ENCODE measurements at regions not wholly inside any gene's neighbourhood (a gene's known extent, or its start where the extent isn't known, plus 50 kb on each side); places are given as distances from the start of the nearest gene placed in this dataset.

DNA sequence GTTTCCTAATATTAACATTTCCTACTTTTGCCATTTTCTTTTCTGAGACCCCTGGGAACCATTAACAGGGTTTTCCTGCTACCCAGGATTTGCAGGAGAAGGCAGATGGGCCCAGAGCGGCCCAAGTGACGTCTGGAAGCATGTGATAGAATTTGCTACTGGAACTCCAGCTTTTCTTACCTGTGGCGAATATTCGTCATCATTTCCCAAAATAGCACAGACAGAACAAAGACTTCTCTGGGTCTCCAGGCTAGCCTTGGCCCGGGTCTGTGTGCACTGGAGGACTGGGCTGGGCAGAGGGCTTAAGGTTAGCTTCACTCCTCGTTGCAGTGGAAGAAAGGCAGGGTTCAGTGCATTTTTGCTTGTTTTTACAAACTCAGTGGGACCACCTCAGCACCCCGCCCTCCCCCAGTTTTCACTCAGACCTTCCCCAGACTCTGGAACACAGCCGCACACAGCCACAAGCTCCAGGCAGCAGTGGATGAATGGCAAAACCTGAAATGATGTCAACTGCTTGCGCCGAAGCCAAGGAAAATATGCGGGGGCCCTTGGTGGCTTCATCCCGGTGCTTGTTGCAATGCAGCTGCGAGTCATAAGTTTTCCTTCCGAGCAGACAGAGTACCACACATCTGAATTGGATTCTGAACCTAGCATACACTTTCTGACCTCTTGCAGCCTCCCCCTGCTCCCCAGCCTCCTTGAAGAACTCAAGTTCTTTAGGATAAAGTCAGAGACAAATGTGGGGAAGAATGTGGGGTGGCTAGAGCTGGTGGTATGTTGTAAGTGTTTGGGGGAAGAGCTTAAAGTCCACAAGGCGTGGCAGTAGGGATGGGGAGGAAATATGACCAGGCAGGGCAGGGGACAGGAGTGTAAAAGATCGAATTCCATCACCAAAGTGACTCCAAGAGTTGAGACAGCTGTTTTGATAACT is 586.0 kb downstream of the CCDC171 start:
- no peak overlapping the region for H3K27ac ChIP-seq (ENCODE audit: low read length)
- no peaks in the 10 kb centered on the region for H4K20me1 ChIP-seq (ENCODE audit: insufficient read depth, low read length)
- H3K9ac ChIP-seq (ENCODE audit: low read length) = no peak overlapping the region
- TF ChIP-seq EZH2 (optimal IDR thresholded peaks at IDR 0.05; ENCODE audit: low read depth, low read length) = no peak
- TF ChIP-seq, protein P1, sequence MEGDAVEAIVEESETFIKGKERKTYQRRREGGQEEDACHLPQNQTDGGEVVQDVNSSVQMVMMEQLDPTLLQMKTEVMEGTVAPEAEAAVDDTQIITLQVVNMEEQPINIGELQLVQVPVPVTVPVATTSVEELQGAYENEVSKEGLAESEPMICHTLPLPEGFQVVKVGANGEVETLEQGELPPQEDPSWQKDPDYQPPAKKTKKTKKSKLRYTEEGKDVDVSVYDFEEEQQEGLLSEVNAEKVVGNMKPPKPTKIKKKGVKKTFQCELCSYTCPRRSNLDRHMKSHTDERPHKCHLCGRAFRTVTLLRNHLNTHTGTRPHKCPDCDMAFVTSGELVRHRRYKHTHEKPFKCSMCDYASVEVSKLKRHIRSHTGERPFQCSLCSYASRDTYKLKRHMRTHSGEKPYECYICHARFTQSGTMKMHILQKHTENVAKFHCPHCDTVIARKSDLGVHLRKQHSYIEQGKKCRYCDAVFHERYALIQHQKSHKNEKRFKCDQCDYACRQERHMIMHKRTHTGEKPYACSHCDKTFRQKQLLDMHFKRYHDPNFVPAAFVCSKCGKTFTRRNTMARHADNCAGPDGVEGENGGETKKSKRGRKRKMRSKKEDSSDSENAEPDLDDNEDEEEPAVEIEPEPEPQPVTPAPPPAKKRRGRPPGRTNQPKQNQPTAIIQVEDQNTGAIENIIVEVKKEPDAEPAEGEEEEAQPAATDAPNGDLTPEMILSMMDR (IDR thresholded peaks at IDR 0.05; ENCODE audit: low read length) = no peak
- TF ChIP-seq EZH2phosphoT487 (IDR thresholded peaks at IDR 0.05; ENCODE audit: low read length) = no peak
- no peaks in the 10 kb centered on the region for H3K9me3 ChIP-seq (replicated peaks; ENCODE audit: insufficient read depth, low read length)
- no peaks in the 10 kb centered on the region for H3K79me2 ChIP-seq (ENCODE audit: low read length)
- H3F3A ChIP-seq (ENCODE audit: insufficient read depth, low read length) = no peaks in the 10 kb centered on the region
- H3K27me3 ChIP-seq (replicated peaks; ENCODE audit: insufficient read depth, low read length) = no peaks in the 10 kb centered on the region
- no peaks in the 10 kb centered on the region for H3K36me3 ChIP-seq (replicated peaks; ENCODE audit: insufficient read depth, low read length)
- no peak for DNase-seq
- H3K4me2 ChIP-seq (ENCODE audit: low read depth, low read length) = no peak overlapping the region
- no peaks in the 10 kb centered on the region for H3K4me1 ChIP-seq (ENCODE audit: low read length)
- no peak overlapping the region for H3K4me3 ChIP-seq (ENCODE audit: low read length)
- no peaks in the 10 kb centered on the region for H3K9me2 ChIP-seq (replicated peaks; ENCODE audit: insufficient read depth, low read length)
- no peak overlapping the region for H2AFZ ChIP-seq (ENCODE audit: low read length)

DNA sequence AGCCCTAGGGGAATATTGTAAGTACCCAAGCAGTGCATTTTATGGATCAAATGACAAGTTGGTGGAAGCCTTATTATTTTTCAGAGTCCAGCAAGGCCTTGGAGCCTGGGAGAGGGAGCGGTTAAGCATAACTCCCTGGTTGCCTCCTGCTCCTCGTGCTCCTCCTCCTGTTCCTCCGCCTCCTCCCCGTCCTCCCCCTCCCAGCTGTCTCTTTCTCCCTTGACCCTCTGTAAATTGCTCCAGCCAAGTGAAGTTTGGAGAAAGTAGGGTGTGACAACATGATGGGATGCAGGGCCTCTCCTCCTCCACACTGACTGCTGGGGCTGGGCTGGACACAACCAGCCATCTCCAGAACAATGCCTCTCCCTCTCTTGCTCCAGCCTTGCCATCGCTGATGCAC is 586.9 kb downstream of the CCDC171 start:
- H3K4me1 ChIP-seq (ENCODE audit: low read length) = no peaks in the 10 kb centered on the region
- H3K27ac ChIP-seq (ENCODE audit: low read length) = no peak overlapping the region
- no peaks in the 10 kb centered on the region for H3K27me3 ChIP-seq (replicated peaks; ENCODE audit: insufficient read depth, low read length)
- H3F3A ChIP-seq (ENCODE audit: insufficient read depth, low read length) = no peaks in the 10 kb centered on the region
- no peaks in the 10 kb centered on the region for H3K79me2 ChIP-seq (ENCODE audit: low read length)
- H3K9ac ChIP-seq (ENCODE audit: low read length) = no peak overlapping the region
- H3K9me2 ChIP-seq (replicated peaks; ENCODE audit: insufficient read depth, low read length) = no peaks in the 10 kb centered on the region
- no peaks in the 10 kb centered on the region for H3K9me3 ChIP-seq (replicated peaks; ENCODE audit: insufficient read depth, low read length)
- H3K4me2 ChIP-seq (ENCODE audit: low read depth, low read length) = no peak overlapping the region
- no peaks in the 10 kb centered on the region for H3K36me3 ChIP-seq (replicated peaks; ENCODE audit: insufficient read depth, low read length)
- no peaks in the 10 kb centered on the region for H4K20me1 ChIP-seq (ENCODE audit: insufficient read depth, low read length)
- DNase-seq = no peak
- no peak overlapping the region for H2AFZ ChIP-seq (ENCODE audit: low read length)
- H3K4me3 ChIP-seq (ENCODE audit: low read length) = no peak overlapping the region
- TF ChIP-seq, protein P1 (IDR thresholded peaks at IDR 0.05; ENCODE audit: low read length) = no peak
- TF ChIP-seq EZH2phosphoT487 (IDR thresholded peaks at IDR 0.05; ENCODE audit: low read length) = no peak
- TF ChIP-seq EZH2 (optimal IDR thresholded peaks at IDR 0.05; ENCODE audit: low read depth, low read length) = no peak

DNA sequence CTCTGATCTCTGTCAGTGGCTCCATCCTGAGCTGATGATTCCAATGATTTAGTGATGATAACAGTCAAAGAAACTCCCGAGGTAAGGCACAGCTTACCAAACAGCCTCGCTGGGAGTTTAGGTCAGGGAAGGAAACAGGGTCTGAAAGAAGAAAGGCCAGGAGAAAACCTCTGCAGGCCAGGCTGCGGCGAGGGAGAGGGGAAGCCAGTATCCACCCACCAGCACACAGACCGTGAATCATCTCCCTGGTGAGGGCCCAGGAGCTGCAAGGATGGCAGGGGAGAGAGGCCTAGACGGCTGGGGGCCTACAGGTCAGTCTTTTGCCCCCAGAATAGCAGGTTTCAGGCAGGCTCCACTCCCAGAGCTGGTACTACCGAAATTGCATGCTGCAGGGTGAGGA is 590.5 kb downstream of the CCDC171 start:
- Histone ChIP-seq H3K9me3 (replicated peaks; ENCODE audit: insufficient read depth, low read length) (no peaks in the 10 kb centered on the region), H3K4me2 (ENCODE audit: low read depth, low read length) (no peak overlapping the region), H3K4me3 (ENCODE audit: low read length) (no peak overlapping the region), H2AFZ (ENCODE audit: low read length) (no peak overlapping the region), H3K27me3 (replicated peaks; ENCODE audit: insufficient read depth, low read length) (no peaks in the 10 kb centered on the region), H3K9me2 (replicated peaks; ENCODE audit: insufficient read depth, low read length) (no peaks in the 10 kb centered on the region), H3K27ac (ENCODE audit: low read length) (no peak overlapping the region), H3K36me3 (replicated peaks; ENCODE audit: insufficient read depth, low read length) (no peaks in the 10 kb centered on the region), H3F3A (ENCODE audit: insufficient read depth, low read length) (no peaks in the 10 kb centered on the region), H3K4me1 (ENCODE audit: low read length) (no peaks in the 10 kb centered on the region), H3K9ac (ENCODE audit: low read length) (no peak overlapping the region), H3K79me2 (ENCODE audit: low read length) (no peaks in the 10 kb centered on the region), H4K20me1 (ENCODE audit: insufficient read depth, low read length) (no peaks in the 10 kb centered on the region)
- TF ChIP-seq EZH2 (optimal IDR thresholded peaks at IDR 0.05; ENCODE audit: low read depth, low read length) (no peak), EZH2phosphoT487 (IDR thresholded peaks at IDR 0.05; ENCODE audit: low read length) (no peak)
- TF ChIP-seq, protein P1 (IDR thresholded peaks at IDR 0.05; ENCODE audit: low read length) = no peak
- DNase-seq = no peak

Data from MM.1S (cell line).